ENCODE measurements at regions not wholly inside any gene's neighbourhood (a gene's known extent, or its start where the extent isn't known, plus 50 kb on each side); places are given as distances from the start of the nearest gene placed in this dataset.
"Not testable (repeated sequence)": the region's sequence is repeated elsewhere in the genome, so short reads cannot be mapped to it uniquely, and the experiment has no call there.

DNA sequence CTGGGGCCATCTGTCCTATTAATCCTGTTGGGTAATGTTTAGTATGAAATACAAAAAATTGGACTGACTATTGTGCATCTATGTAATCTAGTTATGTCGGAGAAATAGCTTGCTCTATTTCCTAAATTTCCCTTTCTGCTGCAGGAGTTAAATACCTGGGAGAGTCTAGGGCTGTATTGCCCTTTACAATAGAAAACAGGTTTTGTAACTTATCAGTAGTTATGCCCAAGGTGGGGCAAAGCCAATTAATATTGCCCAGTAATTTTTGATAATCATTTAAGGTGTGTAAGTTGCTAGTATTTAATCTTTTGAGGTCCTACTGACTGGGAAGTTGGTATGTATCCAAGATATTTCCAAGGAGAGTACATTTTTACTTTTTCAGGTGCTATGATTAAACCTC lies 838.1 kb downstream of the DACH1 start:
- FAIRE-seq (no peak), DNase-seq (ENCODE audit: insufficient read length) (no peak)
- TF ChIP-seq POLR2AphosphoS5 (IDR thresholded peaks at IDR 0.05; ENCODE audit: low read depth, low read length), result no peak
- no peak for TF ChIP-seq POLR2A (IDR thresholded peaks at IDR 0.05; ENCODE audit: low read depth, low read length)
- no peak for TF ChIP-seq TAF1 (IDR thresholded peaks at IDR 0.05; ENCODE audit: borderline replicate concordance, low read depth, low read length)

- FAIRE-seq, result no peak
- no peak for DNase-seq (ENCODE audit: insufficient read length)
- TF ChIP-seq TAF1 (IDR thresholded peaks at IDR 0.05; ENCODE audit: borderline replicate concordance, low read depth, low read length) (no peak), POLR2A (IDR thresholded peaks at IDR 0.05; ENCODE audit: low read depth, low read length) (no peak), POLR2AphosphoS5 (IDR thresholded peaks at IDR 0.05; ENCODE audit: low read depth, low read length) (no peak)
Measured at GRCh38 chr13:71021825-71022422, 845.1 kb downstream of the DACH1 start.

GRCh38 chr13:71018995-71019394 lies 848.0 kb downstream of the DACH1 start:
- DNase-seq (ENCODE audit: insufficient read length) (no peak), FAIRE-seq (no peak)
- TF ChIP-seq POLR2A (IDR thresholded peaks at IDR 0.05; ENCODE audit: low read depth, low read length) (no peak), POLR2AphosphoS5 (IDR thresholded peaks at IDR 0.05; ENCODE audit: low read depth, low read length) (no peak), TAF1 (IDR thresholded peaks at IDR 0.05; ENCODE audit: borderline replicate concordance, low read depth, low read length) (no peak)

GRCh38 chr13:71018544-71018943 lies 848.5 kb downstream of the DACH1 start:
- FAIRE-seq, result no peak
- TF ChIP-seq POLR2A (IDR thresholded peaks at IDR 0.05; ENCODE audit: low read depth, low read length) (no peak), TAF1 (IDR thresholded peaks at IDR 0.05; ENCODE audit: borderline replicate concordance, low read depth, low read length) (no peak), POLR2AphosphoS5 (IDR thresholded peaks at IDR 0.05; ENCODE audit: low read depth, low read length) (no peak)
- no peak for DNase-seq (ENCODE audit: insufficient read length)

DNA sequence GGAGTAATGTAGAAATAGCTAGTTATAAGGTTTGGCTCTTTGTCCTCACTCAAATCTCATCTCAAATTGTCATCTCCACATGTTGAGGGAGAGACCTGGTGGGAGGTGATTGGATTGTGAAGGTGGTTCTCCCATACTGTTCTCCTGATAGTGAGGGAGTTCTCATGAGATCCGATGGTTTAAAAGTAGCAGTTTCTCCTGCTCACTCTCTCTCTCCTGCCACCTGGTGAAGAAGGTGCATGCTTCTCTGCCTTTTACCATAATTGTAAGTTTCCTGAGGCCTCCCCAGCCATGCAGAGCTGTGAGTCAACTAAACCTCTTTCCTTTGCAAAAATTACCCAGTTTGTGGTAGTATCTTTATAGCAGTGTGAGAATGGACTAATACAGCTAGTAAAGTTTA lies 849.4 kb downstream of the DACH1 start:
- TF ChIP-seq POLR2AphosphoS5 (IDR thresholded peaks at IDR 0.05; ENCODE audit: low read depth, low read length), result no peak
- no peak for TF ChIP-seq TAF1 (IDR thresholded peaks at IDR 0.05; ENCODE audit: borderline replicate concordance, low read depth, low read length)
- TF ChIP-seq POLR2A (IDR thresholded peaks at IDR 0.05; ENCODE audit: low read depth, low read length), result no peak
- no peak for DNase-seq (ENCODE audit: insufficient read length)
- FAIRE-seq, result no peak

DNA sequence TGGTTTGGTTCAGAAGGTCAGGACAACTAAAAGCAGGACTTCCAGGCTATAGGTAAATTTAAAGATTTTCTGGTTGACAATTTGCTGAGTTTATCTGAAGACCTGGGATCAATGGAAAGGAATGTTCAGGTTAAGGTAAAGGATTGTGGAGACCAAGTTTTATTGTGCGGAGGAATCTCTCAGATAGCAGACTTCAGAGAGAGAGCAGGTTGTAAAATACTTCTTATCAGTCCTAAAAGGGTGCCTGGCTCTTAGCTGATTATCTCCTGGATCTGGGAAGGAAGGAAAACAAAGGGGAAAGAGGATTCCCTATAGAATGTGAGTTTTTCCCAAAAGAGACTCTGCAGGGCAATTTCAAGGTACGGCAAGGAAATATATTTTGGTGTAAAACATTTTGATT lies 851.5 kb downstream of the DACH1 start:
- FAIRE-seq, result no peak
- no peak for TF ChIP-seq POLR2A (IDR thresholded peaks at IDR 0.05; ENCODE audit: low read depth, low read length)
- no peak for DNase-seq (ENCODE audit: insufficient read length)

GRCh38 chr13:71015021-71015420 lies 852.0 kb downstream of the DACH1 start:
- DNase-seq (ENCODE audit: insufficient read length) (no peak), FAIRE-seq (no peak)
- TF ChIP-seq POLR2AphosphoS5 (IDR thresholded peaks at IDR 0.05; ENCODE audit: low read depth, low read length) (no peak), TAF1 (IDR thresholded peaks at IDR 0.05; ENCODE audit: borderline replicate concordance, low read depth, low read length) (no peak), POLR2A (IDR thresholded peaks at IDR 0.05; ENCODE audit: low read depth, low read length) (no peak)

- TF ChIP-seq TAF1 (IDR thresholded peaks at IDR 0.05; ENCODE audit: borderline replicate concordance, low read depth, low read length) (no peak), POLR2A (IDR thresholded peaks at IDR 0.05; ENCODE audit: low read depth, low read length) (no peak), POLR2AphosphoS5 (IDR thresholded peaks at IDR 0.05; ENCODE audit: low read depth, low read length) (no peak)
- DNase-seq (ENCODE audit: insufficient read length) (no peak), FAIRE-seq (no peak)
Measured at GRCh38 chr13:71005919-71006318, 861.1 kb downstream of the DACH1 start.

- TF ChIP-seq POLR2A (IDR thresholded peaks at IDR 0.05; ENCODE audit: low read depth, low read length), result no peak
- no peak for DNase-seq (ENCODE audit: insufficient read length)
- no peak for FAIRE-seq
Measured at GRCh38 chr13:70995338-70995737, 871.7 kb downstream of the DACH1 start.

DNA sequence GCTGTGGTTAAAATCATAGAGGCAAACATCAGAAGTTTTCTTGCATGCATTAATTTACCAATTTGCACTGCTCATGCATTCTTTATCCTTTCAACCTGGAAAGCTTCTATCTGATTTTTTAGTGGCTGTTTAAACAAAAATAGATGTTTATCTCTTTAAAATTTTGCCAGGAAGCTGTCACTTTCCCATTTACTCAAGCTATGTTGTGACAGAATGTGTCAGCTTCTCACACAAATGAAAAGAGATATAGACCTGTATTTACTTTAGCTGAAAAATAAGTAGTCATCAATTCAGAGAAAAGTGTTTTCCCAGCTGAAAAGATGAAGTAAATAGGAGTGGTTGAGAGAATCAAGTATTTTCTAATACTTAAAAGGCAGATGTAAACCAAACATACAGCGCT lies 872.8 kb downstream of the DACH1 start:
- no peak for DNase-seq (ENCODE audit: insufficient read length)
- TF ChIP-seq POLR2A (IDR thresholded peaks at IDR 0.05; ENCODE audit: low read depth, low read length) (no peak), POLR2AphosphoS5 (IDR thresholded peaks at IDR 0.05; ENCODE audit: low read depth, low read length) (no peak), TAF1 (IDR thresholded peaks at IDR 0.05; ENCODE audit: borderline replicate concordance, low read depth, low read length) (no peak)
- no peak for FAIRE-seq

GRCh38 chr13:70987043-70987442 lies 878.8 kb upstream of the KLHL1 start:
- no peak for FAIRE-seq
- TF ChIP-seq POLR2AphosphoS5 (IDR thresholded peaks at IDR 0.05; ENCODE audit: low read depth, low read length), result no peak
- TF ChIP-seq TAF1 (IDR thresholded peaks at IDR 0.05; ENCODE audit: borderline replicate concordance, low read depth, low read length), result no peak
- no peak for TF ChIP-seq POLR2A (IDR thresholded peaks at IDR 0.05; ENCODE audit: low read depth, low read length)
- DNase-seq (ENCODE audit: insufficient read length), result no peak

- no peak for TF ChIP-seq POLR2A (IDR thresholded peaks at IDR 0.05; ENCODE audit: low read depth, low read length)
- TF ChIP-seq TAF1 (IDR thresholded peaks at IDR 0.05; ENCODE audit: borderline replicate concordance, low read depth, low read length), result no peak
- TF ChIP-seq POLR2AphosphoS5 (IDR thresholded peaks at IDR 0.05; ENCODE audit: low read depth, low read length), result no peak
- FAIRE-seq, result no peak
- no peak for DNase-seq (ENCODE audit: insufficient read length)
Measured at GRCh38 chr13:70985371-70985770, 877.1 kb upstream of the KLHL1 start.

DNA sequence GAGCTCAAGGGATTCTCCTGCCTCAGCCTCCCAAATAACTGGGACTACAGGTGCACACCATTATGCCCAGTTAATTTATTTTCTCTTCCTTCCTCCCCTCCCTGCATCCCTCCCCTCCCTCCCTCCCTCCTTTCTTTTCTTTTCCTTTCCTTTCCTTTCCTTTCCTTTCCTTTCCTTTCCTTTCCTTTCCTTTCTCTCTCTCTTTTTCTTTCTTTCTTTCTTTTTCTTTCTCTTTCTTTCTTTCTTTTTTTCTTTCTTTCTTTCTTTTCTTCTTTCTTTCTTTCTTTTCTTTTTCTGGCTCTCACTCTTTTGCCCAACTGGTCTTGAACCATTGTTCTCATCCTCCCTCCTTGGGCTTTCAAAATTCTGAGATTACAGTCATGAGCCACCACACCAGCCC lies 873.0 kb upstream of the KLHL1 start:
- DNase-seq (ENCODE audit: insufficient read length); FAIRE-seq: not testable (repeated sequence)
